Body of pancreas (tissue), 4 donors: ENCODE measurements at regions not wholly inside any gene's neighbourhood (a gene's known extent, or its start where the extent isn't known, plus 50 kb on each side); places are given as distances from the start of the nearest gene placed in this dataset.

Experiments
- ATAC-seq: fragments of 150-250 bp; one replicate; pipeline ENCODE4 v1.9.1; 2016
- DNase-seq, 4 donors: peaks; one replicate each; pipeline ENCODE4 v3.0.0-alpha.2; 2019
- H3K27ac ChIP-seq, 4 donors: fragments of 200-600 bp; sonication (generic); 1 replicate in 3 of 4; 2 replicates in 1 of 4; pipeline versions ENCODE4 v1.5.1 to v1.6.1; 2016 to 2019; ENCODE audit warnings: mild to moderate bottlenecking in 1 of 4, mixed read lengths in 1 of 4, moderate library complexity in 1 of 4
- H3K27me3 ChIP-seq, 2 donors: fragments of 200-600 bp; sonication (generic); one replicate each; pipeline ENCODE4 v1.6.0; 2016; ENCODE audit warnings: mild to moderate bottlenecking in 1 of 2
- H3K36me3 ChIP-seq, 2 donors: fragments of 200-600 bp; sonication (generic); replicated peaks in 1 of 2; 2 replicates each; pipeline ENCODE4 v1.5.1; 2016; ENCODE audit warnings: low read depth in 2 of 2; ENCODE audit not compliant: insufficient read depth in 1 of 2
- H3K4me1 ChIP-seq: fragments of 200-600 bp; sonication (generic); one replicate; pipeline ENCODE4 v1.6.0; 2016
- H3K4me3 ChIP-seq, 2 donors: fragments of 200-600 bp; sonication (generic); 1 replicate in 1 of 2; 2 replicates in 1 of 2; pipeline ENCODE4 v1.5.1; 2016 to 2019
- H3K9me3 ChIP-seq, 3 donors: fragments of 200-600 bp; sonication (generic); 1 replicate in 2 of 3; 2 replicates in 1 of 3; pipeline ENCODE4 v1.5.1; 2016
- CTCF ChIP-seq, 7 experiments: fragments of 450-650 bp in 4 of 7; fragments of 200-600 bp in 3 of 7; sonication (generic) in 3 of 7; IDR thresholded peaks; one replicate each; pipeline ENCODE4 v1.5.1; 2016 to 2019; ENCODE audit warnings: antibody characterized with exemption in 7 of 7
- POLR2A ChIP-seq, 3 donors: fragments of 450-650 bp; IDR thresholded peaks; one replicate each; pipeline ENCODE4 v1.6.1; 2016; ENCODE audit warnings: antibody characterized with exemption in 3 of 3, mild to moderate bottlenecking in 2 of 3
- WGBS, 2 donors: methylation state at CpG; one replicate each; pipeline ENCODE4 v1.1.5; 2017; 5-methylcytosine and 5-hydroxymethylcytosine counted together
- intact Hi-C: fragments of 100-400 bp; cut with DNase I; formaldehyde crosslinking; loops from one replicate; pipeline ENCODE4 v1.15.1; 2023

- no peak for ATAC-seq
- WGBS, 2 donors: 37 to 51% methylated on average over 4 of the region's 4 CpGs
- H3K27ac ChIP-seq: no peak overlapping the region
- H3K4me1 ChIP-seq: peaks cover 12% of the 10 kb centered on the region
- no peaks in the 10 kb centered on the region for H3K36me3 ChIP-seq
- TF ChIP-seq POLR2A (IDR thresholded peaks at IDR 0.05) (no peak), CTCF (IDR thresholded peaks at IDR 0.05) (no peak)
- H3K4me3 ChIP-seq: no peak overlapping the region
- intact Hi-C loops: no loop called here
- no peak for DNase-seq
- no peaks in the 10 kb centered on the region for H3K9me3 ChIP-seq
- no peaks in the 10 kb centered on the region for H3K27me3 ChIP-seq
These were observed 421.1 kb downstream of the PTH2R start for GRCh38 chr2:208827549-208828221.

GRCh38 chr2:208830203-208830602, 423.6 kb downstream of the PTH2R start:
- Histone ChIP-seq H3K27ac (no peak overlapping the region), H3K4me1 (peaks cover 12% of the 10 kb centered on the region), H3K36me3 (no peaks in the 10 kb centered on the region), H3K27me3 (no peaks in the 10 kb centered on the region), H3K4me3 (no peak overlapping the region), H3K9me3 (no peaks in the 10 kb centered on the region)
- no peak for TF ChIP-seq POLR2A (IDR thresholded peaks at IDR 0.05)
- TF ChIP-seq CTCF (IDR thresholded peaks at IDR 0.05): no peak
- 90 to 95% methylated on average over 3 of the region's 3 CpGs for whole genome bisulfite sequencing, 2 donors
- DNase-seq (no peak), ATAC-seq (no peak)
- intact Hi-C loops: no loop called here

DNA sequence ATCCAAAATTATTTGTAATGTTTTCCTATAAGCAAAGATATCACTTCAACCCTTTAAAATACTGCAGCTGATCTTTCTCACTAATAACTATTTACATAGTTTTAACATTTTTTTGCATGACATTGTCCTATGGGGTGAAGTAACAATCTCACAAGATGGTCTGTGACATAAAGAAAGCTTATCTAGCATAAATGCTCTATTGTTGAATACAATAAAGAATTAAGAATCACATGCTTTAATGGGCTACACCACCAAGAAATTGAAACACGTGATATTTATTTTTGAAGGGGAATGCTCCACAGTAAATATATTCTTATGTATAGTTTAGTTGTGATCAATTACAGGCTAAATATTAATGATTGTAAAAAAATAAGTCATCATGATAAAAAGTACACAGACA, 441.1 kb downstream of the PTH2R start:
- no peaks in the 10 kb centered on the region for H3K36me3 ChIP-seq
- peaks cover 0 to 7% (median 0%) of the 10 kb centered on the region in 3 donors for H3K9me3 ChIP-seq
- no peak overlapping the region for H3K4me3 ChIP-seq
- H3K27me3 ChIP-seq: no peaks in the 10 kb centered on the region
- no peak for DNase-seq
- no peak overlapping the region for H3K27ac ChIP-seq
- intact Hi-C loops: no loop called here
- no peak for ATAC-seq
- WGBS, 2 donors: 51 to 63% methylated on average over 1 of the region's 1 CpG
- no peak for TF ChIP-seq POLR2A (IDR thresholded peaks at IDR 0.05)
- TF ChIP-seq CTCF (IDR thresholded peaks at IDR 0.05): no peak
- H3K4me1 ChIP-seq: no peaks in the 10 kb centered on the region

GRCh38 chr2:208854717-208855116, 448.1 kb downstream of the PTH2R start:
- 82 to 84% methylated on average over 6 of the region's 6 CpGs for WGBS, 2 donors
- DNase-seq: no peak
- intact Hi-C loops: no loop called here
- H3K9me3 ChIP-seq: peaks cover 0 to 11% (median 0%) of the 10 kb centered on the region in 3 donors
- TF ChIP-seq CTCF (IDR thresholded peaks at IDR 0.05) (no peak), POLR2A (IDR thresholded peaks at IDR 0.05) (no peak)
- no peaks in the 10 kb centered on the region for H3K27me3 ChIP-seq
- no peaks in the 10 kb centered on the region for H3K4me1 ChIP-seq
- no peak overlapping the region for H3K27ac ChIP-seq
- H3K36me3 ChIP-seq: no peaks in the 10 kb centered on the region
- H3K4me3 ChIP-seq: no peak overlapping the region
- no peak for ATAC-seq

GRCh38 chr2:208867374-208867773, 460.8 kb downstream of the PTH2R start:
- Histone ChIP-seq H3K27me3 (no peaks in the 10 kb centered on the region), H3K4me1 (no peaks in the 10 kb centered on the region), H3K27ac (no peak overlapping the region), H3K4me3 (no peak overlapping the region), H3K36me3 (no peaks in the 10 kb centered on the region), H3K9me3 (no peaks in the 10 kb centered on the region)
- TF ChIP-seq CTCF (IDR thresholded peaks at IDR 0.05) (no peak), POLR2A (IDR thresholded peaks at IDR 0.05) (no peak)
- DNase-seq: no peak
- intact Hi-C loops: no loop called here
- no peak for ATAC-seq
